ENCODE measurements at regions not wholly inside any gene's neighbourhood (a gene's known extent, or its start where the extent isn't known, plus 50 kb on each side); places are given as distances from the start of the nearest gene placed in this dataset.
"Not testable (repeated sequence)": the region's sequence is repeated elsewhere in the genome, so short reads cannot be mapped to it uniquely, and the experiment has no call there.

- intact Hi-C loops (cut with DNase I), result no loop called here
- H3K4me3 ChIP-seq (replicated peaks in 1 of 3), result no peak overlapping the region
- no peak for DNase-seq
These were observed 135.3 kb upstream of the MEOX2 start for GRCh38 chr7:15821484-15822427.

GRCh38 chr7:15820319-15820718 lies 133.8 kb upstream of the MEOX2 start:
- intact Hi-C loops (cut with DNase I), result no loop called here
- Histone ChIP-seq H3K27me3 (no peaks in the 10 kb centered on the region), H3K9me3 (no peaks in the 10 kb centered on the region), H3K4me3 (replicated peaks in 1 of 3) (no peak overlapping the region), H3K27ac (no peak overlapping the region), H3K4me1 (no peaks in the 10 kb centered on the region), H3K36me3 (no peaks in the 10 kb centered on the region)
- WGBS, 2 donors, result 83 to 86% methylated on average over 4 of the region's 4 CpGs
- TF ChIP-seq CTCF (IDR thresholded peaks at IDR 0.05) (no peak), POLR2A (IDR thresholded peaks at IDR 0.05) (no peak)
- DNase-seq, result no peak

More at GRCh38 chr7:15821484-15822427, 135.3 kb upstream of the MEOX2 start:
- H3K27ac ChIP-seq, result no peak overlapping the region
- H3K27me3 ChIP-seq, result no peaks in the 10 kb centered on the region
- no peak for TF ChIP-seq POLR2A (IDR thresholded peaks at IDR 0.05)
- TF ChIP-seq CTCF (IDR thresholded peaks at IDR 0.05), result no peak
- no peaks in the 10 kb centered on the region for H3K9me3 ChIP-seq
- WGBS, 2 donors, result 62 to 70% methylated on average over 4 of the region's 4 CpGs
- no peaks in the 10 kb centered on the region for H3K36me3 ChIP-seq
- no peaks in the 10 kb centered on the region for H3K4me1 ChIP-seq

GRCh38 chr7:15816835-15817426 lies 130.4 kb upstream of the MEOX2 start:
- Histone ChIP-seq H3K27me3 (no peaks in the 10 kb centered on the region), H3K9me3 (no peaks in the 10 kb centered on the region), H3K4me3 (replicated peaks in 1 of 3) (no peak overlapping the region), H3K4me1 (no peaks in the 10 kb centered on the region), H3K27ac (no peak overlapping the region), H3K36me3 (no peaks in the 10 kb centered on the region)
- no peak for DNase-seq
- WGBS, 2 donors, result 73 to 79% methylated on average over 3 of the region's 3 CpGs
- intact Hi-C loops (cut with DNase I), result no loop called here
- TF ChIP-seq CTCF (IDR thresholded peaks at IDR 0.05), result no peak
- TF ChIP-seq POLR2A (IDR thresholded peaks at IDR 0.05), result no peak

- no peak overlapping the region for H3K27ac ChIP-seq
- 98% methylated on average over 1 of the region's 1 CpG for WGBS, 2 donors
- DNase-seq, result no peak
These were observed 127.0 kb upstream of the MEOX2 start for GRCh38 chr7:15813448-15813847.

GRCh38 chr7:15810383-15810782 lies 123.9 kb upstream of the MEOX2 start:
- H3K27me3 ChIP-seq; intact Hi-C loops (cut with DNase I); DNase-seq; H3K4me3 ChIP-seq (replicated peaks in 1 of 3); H3K27ac ChIP-seq; H3K36me3 ChIP-seq; H3K9me3 ChIP-seq; H3K4me1 ChIP-seq: not testable (repeated sequence)
- WGBS, 2 donors, result 79% methylated on average over 1 of the region's 1 CpG

More at GRCh38 chr7:15813448-15813847, 127.0 kb upstream of the MEOX2 start:
- intact Hi-C loops (cut with DNase I), result no loop called here
- Histone ChIP-seq H3K4me1 (no peaks in the 10 kb centered on the region), H3K27me3 (no peaks in the 10 kb centered on the region), H3K4me3 (replicated peaks in 1 of 3) (no peak overlapping the region), H3K9me3 (no peaks in the 10 kb centered on the region), H3K36me3 (no peaks in the 10 kb centered on the region)
- TF ChIP-seq POLR2A (IDR thresholded peaks at IDR 0.05) (no peak), CTCF (IDR thresholded peaks at IDR 0.05) (no peak)

GRCh38 chr7:15809936-15810335 lies 123.5 kb upstream of the MEOX2 start:
- intact Hi-C loops (cut with DNase I); H3K27ac ChIP-seq; H3K4me1 ChIP-seq; H3K36me3 ChIP-seq; H3K4me3 ChIP-seq (replicated peaks in 1 of 3); H3K27me3 ChIP-seq; H3K9me3 ChIP-seq; DNase-seq: not testable (repeated sequence)
- WGBS, 2 donors, result 86 to 100% methylated on average over 1 of the region's 1 CpG

Measured in thyroid gland (tissue), 4 donors.